Epithelial cell of proximal tubule (primary cell): ENCODE measurements at regions not wholly inside any gene's neighbourhood (a gene's known extent, or its start where the extent isn't known, plus 50 kb on each side); places are given as distances from the start of the nearest gene placed in this dataset.
"Not testable (repeated sequence)": the region's sequence is repeated elsewhere in the genome, so short reads cannot be mapped to it uniquely, and the experiment has no call there.

Experiments used
- DNase-seq: peaks from one replicate; pipeline ENCODE4 v3.0.0-alpha.2; 2011; ENCODE audit warnings: low read depth
- H3K4me3 ChIP-seq: 2 replicates; pipeline ENCODE4 v1.5.1; 2011; ENCODE audit warnings: low read depth, mild to moderate bottlenecking, low read length
- TF ChIP-seq, protein P1 (sequence below): conservative IDR thresholded peaks from 2 replicates; pipeline ENCODE4 v1.5.1; 2012; ENCODE audit warnings: low read depth, mild to moderate bottlenecking, low read length

DNA sequence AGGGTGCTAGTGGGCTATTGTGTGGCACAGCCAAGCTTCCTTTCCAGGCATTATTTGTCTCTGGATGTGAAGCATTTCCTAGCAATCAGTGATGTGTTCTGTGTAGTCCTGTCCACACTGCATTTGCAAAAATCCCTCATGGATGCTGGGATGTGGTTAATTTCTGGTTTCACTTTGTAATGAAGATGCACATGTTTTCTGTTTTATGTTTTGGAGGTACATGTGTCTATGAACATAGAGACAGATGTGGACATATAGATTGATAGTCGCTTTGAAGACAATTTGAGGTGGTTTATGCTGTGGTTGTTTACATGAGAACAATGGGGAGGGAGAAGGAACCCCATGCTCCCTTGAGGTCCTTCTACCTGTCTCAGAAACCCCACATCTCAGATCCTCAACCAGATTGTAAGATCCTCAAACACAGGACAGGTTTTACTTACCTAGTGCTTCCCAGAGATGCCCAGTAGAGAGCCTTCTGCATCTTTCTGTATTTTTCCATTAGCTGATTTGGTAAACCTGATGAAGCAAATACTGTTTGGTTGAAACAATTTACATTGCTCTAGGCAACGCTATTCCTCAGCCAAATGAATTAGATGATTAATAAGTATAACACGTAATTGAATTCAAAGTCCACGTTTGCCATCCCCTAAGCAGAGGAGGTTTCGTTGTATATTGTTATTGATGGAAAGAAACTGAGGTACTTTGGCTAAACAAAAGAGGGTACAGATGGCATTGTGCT lies 204.4 kb downstream of the SPP2 start:
- TF ChIP-seq, protein P1, sequence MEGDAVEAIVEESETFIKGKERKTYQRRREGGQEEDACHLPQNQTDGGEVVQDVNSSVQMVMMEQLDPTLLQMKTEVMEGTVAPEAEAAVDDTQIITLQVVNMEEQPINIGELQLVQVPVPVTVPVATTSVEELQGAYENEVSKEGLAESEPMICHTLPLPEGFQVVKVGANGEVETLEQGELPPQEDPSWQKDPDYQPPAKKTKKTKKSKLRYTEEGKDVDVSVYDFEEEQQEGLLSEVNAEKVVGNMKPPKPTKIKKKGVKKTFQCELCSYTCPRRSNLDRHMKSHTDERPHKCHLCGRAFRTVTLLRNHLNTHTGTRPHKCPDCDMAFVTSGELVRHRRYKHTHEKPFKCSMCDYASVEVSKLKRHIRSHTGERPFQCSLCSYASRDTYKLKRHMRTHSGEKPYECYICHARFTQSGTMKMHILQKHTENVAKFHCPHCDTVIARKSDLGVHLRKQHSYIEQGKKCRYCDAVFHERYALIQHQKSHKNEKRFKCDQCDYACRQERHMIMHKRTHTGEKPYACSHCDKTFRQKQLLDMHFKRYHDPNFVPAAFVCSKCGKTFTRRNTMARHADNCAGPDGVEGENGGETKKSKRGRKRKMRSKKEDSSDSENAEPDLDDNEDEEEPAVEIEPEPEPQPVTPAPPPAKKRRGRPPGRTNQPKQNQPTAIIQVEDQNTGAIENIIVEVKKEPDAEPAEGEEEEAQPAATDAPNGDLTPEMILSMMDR = no peak
- peak; percentile 63 for DNase-seq
- no peak overlapping the region for H3K4me3 ChIP-seq

DNA sequence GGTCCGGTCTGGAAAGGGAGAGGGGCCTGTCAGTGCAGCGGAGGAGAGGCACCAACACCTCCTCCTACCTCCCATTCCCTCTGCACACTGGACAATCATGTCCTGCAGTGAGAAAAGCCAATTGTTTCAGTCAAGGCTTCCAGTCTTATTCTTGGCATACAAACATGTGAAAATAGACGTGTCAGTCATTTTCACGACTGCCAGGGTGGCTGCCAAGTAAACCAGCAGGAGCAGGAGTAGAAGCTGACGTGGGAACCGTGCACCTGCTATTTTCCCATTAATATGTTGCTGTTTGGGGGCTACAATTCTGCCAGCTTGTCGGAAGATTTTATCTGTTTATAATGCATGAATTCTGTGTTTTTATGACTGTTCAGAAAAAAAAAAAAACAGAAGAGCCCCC lies 202.3 kb downstream of the SPP2 start:
- no peak for DNase-seq
- no peak overlapping the region for H3K4me3 ChIP-seq
- TF ChIP-seq, protein P1 = no peak

DNA sequence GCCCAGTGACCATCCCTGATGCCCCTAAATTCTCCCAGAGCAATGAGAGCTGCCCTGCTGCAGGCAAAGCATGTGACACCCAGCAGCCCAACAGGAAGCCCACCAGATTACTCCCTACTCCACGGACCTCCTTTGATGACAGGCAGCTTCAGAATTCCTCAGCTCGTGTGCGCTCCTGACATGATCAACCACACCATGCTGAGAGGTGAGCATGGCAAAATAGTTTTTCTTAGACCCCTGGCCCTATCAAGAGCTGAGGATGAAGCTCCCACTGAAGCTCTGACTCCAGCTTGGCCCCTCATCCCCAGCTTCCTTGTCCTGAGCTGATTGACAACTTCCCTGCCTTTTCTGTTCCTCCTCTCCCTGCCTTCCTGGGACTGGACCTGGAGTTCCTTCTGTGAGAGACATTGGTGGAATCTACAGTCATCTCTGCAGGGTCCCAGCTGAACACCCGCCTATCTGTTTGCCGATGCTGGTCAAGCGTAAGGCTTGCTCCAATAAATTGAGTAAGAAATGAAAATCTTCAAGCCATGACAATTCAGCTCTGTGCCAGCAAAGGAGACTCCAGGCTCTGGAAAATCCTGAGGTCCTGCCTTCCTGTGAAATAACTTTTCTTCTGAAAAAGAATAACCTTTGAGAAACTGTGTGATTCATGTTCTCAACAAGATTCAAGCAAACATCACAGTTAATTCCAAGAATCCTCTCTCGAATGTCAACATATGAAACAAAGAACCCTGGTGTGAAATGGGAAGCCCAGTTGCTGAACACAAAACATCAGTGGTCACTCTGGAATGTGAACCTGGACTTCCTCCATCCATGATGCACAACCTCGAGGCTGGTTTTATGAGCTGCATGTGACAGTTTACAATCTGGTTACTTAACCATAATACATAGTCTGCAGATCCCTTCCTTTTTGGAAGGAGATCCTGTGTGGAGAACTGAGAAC lies 201.1 kb downstream of the SPP2 start:
- DNase-seq = peak; percentile 99
- TF ChIP-seq, protein P1 = no peak
- no peak overlapping the region for H3K4me3 ChIP-seq

DNA sequence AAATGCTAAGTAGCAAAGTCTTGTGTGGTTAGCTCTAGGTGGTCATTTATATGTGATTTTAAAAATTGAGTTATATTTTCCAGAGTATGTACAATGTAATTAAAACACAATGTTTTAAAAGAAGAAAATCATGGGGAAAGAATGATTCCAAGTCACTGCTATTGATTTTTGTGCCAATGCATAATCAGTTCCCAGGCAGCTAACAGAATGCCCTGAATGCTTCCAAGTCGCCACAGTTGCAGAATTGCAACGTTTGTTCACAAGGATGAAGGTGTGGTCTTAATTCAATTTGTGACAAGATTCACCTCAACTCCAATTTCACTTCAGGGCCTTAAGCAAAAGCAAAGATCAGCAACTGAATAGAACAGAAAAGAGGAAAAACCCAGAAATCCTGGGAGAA lies 200.4 kb downstream of the SPP2 start:
- H3K4me3 ChIP-seq = no peak overlapping the region
- TF ChIP-seq, protein P1 = no peak
- DNase-seq = no peak

DNA sequence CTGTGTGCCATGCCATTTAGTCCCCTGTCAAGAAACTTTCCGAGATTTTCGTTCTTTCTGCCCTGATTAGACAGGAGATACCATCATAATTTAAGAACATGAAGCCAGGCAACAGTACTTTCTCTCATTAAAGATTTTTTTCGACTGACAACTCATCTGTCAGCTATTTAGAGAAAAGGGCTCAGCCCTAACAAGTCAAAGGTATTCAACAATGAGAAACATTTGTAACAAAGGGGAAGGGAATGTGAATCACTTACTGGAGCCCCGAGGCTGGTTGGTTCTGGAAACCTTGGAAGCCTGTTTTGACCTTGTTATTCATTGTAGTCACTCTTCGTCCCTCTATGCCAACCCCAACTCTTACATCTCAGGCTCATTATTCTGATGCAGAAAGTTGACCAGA lies 199.4 kb downstream of the SPP2 start:
- no peak overlapping the region for H3K4me3 ChIP-seq
- TF ChIP-seq, protein P1 = no peak
- DNase-seq = peak; percentile 90

DNA sequence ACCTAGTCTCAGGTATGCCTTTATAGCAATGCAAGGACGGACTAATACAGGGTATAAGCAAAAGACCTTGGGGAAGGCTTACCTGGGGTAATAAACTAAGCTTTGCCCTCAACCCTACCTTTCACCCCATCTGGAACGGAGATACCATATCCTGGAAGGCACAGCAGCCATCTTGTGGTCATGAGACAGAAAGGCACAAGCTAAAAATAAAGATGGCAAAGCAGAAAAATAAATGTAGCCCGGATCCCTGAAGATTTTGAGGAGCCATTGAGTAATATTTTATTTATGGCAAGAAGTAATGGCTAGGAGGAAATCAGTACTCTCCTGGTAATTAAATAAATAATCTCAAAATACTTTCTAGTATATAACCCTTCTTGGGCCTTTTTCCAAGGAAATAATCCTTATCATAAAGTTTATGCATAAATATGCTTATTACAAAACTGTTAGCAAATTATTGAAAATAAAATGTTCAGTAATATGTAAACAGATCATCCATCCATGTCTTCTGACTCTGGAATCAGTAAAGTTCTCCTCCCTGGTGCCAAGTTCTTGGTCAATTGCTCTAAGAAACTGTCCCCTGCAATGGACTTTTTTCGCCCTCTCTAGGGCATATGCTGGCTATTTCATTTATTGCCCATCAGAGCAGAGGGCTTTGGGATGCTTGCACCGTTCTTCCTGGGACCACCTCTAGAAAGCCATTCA lies 198.7 kb downstream of the SPP2 start:
- H3K4me3 ChIP-seq = no peak overlapping the region
- TF ChIP-seq, protein P1 = peak; percentile 26
- DNase-seq = no peak

DNA sequence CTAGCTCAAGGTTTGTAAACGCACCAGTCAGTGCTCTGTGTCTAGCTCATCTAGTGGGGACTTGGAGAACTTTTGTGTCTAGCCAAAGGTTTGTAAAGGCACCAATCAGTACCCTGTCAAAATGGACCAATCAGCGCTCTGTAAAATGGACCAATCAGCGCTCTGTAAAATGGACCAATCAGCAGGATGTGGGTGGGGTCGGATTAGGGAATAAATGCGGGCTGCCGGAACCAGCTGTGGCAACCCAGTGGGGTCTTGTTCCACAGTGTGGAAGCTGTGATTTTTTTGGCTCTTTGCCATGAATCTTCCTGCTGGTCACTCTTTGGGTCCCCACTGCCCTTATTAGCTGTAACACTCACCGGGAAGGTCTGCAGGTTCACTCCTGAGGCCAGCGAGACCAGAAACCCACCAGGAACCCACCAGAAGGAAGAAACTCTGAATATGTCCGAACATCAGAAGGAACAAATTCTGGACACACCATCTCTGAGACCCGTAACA lies 197.8 kb downstream of the SPP2 start:
- not testable (repeated sequence) for DNase-seq, H3K4me3 ChIP-seq
